BE2C (cell line): ENCODE measurements at regions not wholly inside any gene's neighbourhood (a gene's known extent, or its start where the extent isn't known, plus 50 kb on each side); places are given as distances from the start of the nearest gene placed in this dataset.
"Not testable (repeated sequence)": the region's sequence is repeated elsewhere in the genome, so short reads cannot be mapped to it uniquely, and the experiment has no call there.

ENCODE experiments used
- DNase-seq: peaks from one replicate; pipeline ENCODE4 v3.0.0-alpha.2; 2020
- H3K27me3 ChIP-seq: fragments of 250-450 bp; sonication (Bioruptor Pico); 2 replicates; pipeline ENCODE4 v1.5.1; 2020; ENCODE audit warnings: mild to moderate bottlenecking
- H3K36me3 ChIP-seq: fragments of 250-450 bp; sonication (Bioruptor Pico); 2 replicates; pipeline ENCODE4 v1.5.1; 2020; ENCODE audit warnings: mild to moderate bottlenecking
- H3K4me1 ChIP-seq: fragments of 250-450 bp; sonication (Bioruptor Pico); 2 replicates; pipeline ENCODE4 v1.5.1; 2020
- H3K4me3 ChIP-seq: 2 replicates; pipeline ENCODE4 v1.5.1; 2011; ENCODE audit warnings: low read depth, low read length
- H3K9me3 ChIP-seq: fragments of 250-450 bp; sonication (Bioruptor Pico); 2 replicates; pipeline ENCODE4 v1.5.1; 2020
- CTCF ChIP-seq: IDR thresholded peaks from 2 replicates; pipeline ENCODE4 v1.5.1; 2012; ENCODE audit warnings: mild to moderate bottlenecking, low read depth, low read length

- no peak for TF ChIP-seq CTCF
- no peaks in the 10 kb centered on the region for H3K27me3 ChIP-seq
- H3K4me3 ChIP-seq, result no peak overlapping the region
- H3K36me3 ChIP-seq, result no peaks in the 10 kb centered on the region
- H3K9me3 ChIP-seq, result no peaks in the 10 kb centered on the region
- no peaks in the 10 kb centered on the region for H3K4me1 ChIP-seq
- no peak for DNase-seq
Measured at GRCh38 chr2:107132070-107132469, 246.1 kb upstream of the ST6GAL2 start.

GRCh38 chr2:107132746-107133145 is 246.8 kb upstream of the ST6GAL2 start:
- no peak for TF ChIP-seq CTCF
- DNase-seq, result no peak
- Histone ChIP-seq H3K4me1 (no peaks in the 10 kb centered on the region), H3K27me3 (no peaks in the 10 kb centered on the region), H3K9me3 (no peaks in the 10 kb centered on the region), H3K4me3 (no peak overlapping the region), H3K36me3 (no peaks in the 10 kb centered on the region)

- Histone ChIP-seq H3K9me3 (no peaks in the 10 kb centered on the region), H3K27me3 (no peaks in the 10 kb centered on the region), H3K4me3 (no peak overlapping the region), H3K4me1 (no peaks in the 10 kb centered on the region), H3K36me3 (no peaks in the 10 kb centered on the region)
- TF ChIP-seq CTCF, result no peak
- no peak for DNase-seq
Measured at GRCh38 chr2:107133412-107133811, 247.4 kb upstream of the ST6GAL2 start.

DNA sequence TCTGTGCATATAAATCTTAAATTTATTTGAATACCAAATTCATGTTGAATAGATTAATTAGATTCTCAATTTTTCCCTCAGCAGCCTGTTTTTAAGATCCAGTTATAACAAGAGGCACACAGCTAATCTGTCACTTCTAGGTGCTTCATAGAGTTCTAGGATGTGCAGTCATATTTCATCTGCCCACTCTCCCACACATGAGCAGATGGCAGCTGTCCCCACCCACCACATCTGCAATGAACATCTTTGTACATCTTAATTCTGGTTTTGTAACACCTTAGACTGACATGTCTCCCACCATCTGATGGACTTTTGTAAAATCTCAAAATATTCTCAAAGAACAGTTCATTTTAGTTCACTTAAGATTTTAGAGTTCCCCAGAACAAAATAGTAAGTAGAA is 250.8 kb upstream of the ST6GAL2 start:
- no peaks in the 10 kb centered on the region for H3K27me3 ChIP-seq
- H3K9me3 ChIP-seq, result no peaks in the 10 kb centered on the region
- H3K4me1 ChIP-seq, result no peaks in the 10 kb centered on the region
- H3K36me3 ChIP-seq, result no peaks in the 10 kb centered on the region
- DNase-seq, result no peak
- no peak overlapping the region for H3K4me3 ChIP-seq
- TF ChIP-seq CTCF, result no peak

DNA sequence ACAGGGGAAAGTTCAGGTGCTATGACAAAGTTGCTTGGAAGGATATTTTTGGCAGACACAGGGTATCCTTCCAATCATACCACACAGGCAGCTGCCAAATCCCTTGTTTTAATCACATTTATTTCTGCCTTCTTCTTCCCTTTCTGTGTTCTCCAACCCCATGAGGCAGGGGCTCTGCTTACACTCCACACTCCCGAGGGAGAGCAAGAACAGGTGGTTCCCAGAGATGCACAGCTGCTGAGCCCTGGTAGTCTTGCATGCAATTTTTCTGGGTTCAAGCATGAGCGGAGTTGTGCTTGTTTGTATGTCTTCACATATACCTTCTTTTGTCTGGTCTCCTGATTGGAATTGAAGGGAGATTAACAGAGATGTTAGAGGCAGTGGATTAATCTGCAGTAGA is 251.7 kb upstream of the ST6GAL2 start:
- Histone ChIP-seq H3K4me3 (no peak overlapping the region), H3K36me3 (no peaks in the 10 kb centered on the region), H3K9me3 (no peaks in the 10 kb centered on the region), H3K27me3 (no peaks in the 10 kb centered on the region), H3K4me1 (no peaks in the 10 kb centered on the region)
- DNase-seq, result no peak
- no peak for TF ChIP-seq CTCF

DNA sequence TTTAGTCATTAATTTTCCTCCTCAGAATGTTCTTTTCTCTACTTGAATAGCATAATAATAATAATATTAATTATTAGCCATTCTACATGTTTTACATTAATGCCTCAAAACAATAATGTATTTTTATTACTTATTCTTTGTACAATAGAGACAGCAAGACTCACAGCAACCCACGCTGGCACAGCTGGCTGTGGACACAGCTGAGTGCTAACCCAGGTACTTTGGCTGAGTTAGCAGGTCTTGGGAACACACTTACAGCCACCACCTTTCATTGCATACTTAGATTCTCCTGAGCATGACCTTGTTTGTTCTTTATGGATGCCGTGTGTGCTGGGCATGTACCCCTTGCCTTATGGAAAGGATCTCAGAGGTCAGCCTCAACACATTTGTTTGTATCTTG is 260.2 kb upstream of the ST6GAL2 start:
- no peak for DNase-seq
- no peaks in the 10 kb centered on the region for H3K27me3 ChIP-seq
- no peak overlapping the region for H3K4me3 ChIP-seq
- H3K9me3 ChIP-seq, result no peaks in the 10 kb centered on the region
- H3K4me1 ChIP-seq, result no peaks in the 10 kb centered on the region
- TF ChIP-seq CTCF, result no peak
- H3K36me3 ChIP-seq, result no peaks in the 10 kb centered on the region

GRCh38 chr2:107146645-107147044 is 260.7 kb upstream of the ST6GAL2 start:
- H3K4me1 ChIP-seq, DNase-seq, H3K27me3 ChIP-seq, H3K9me3 ChIP-seq, H3K36me3 ChIP-seq, H3K4me3 ChIP-seq: not testable (repeated sequence)
